ENCODE measurements at regions not wholly inside any gene's neighbourhood (a gene's known extent, or its start where the extent isn't known, plus 50 kb on each side); places are given as distances from the start of the nearest gene placed in this dataset.

DNA sequence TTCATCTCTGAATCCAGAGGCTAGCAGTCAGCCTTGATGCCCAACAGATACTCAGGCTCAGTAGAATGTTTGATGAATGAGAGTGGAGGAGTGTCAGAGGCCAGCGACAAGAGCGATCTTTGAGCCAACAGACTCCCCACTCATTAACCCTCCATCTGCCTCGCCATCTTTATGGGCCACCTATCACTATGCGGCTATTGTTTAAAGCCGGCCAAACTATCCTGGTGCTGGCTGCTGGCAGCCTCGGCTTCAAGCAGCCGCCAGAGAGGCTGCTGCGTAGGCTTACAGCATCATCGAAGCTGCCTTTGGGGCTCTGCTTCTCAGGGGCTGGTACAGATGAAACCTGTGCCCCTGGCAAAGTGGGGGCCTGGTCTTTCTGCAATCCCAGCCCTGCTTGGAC lies 525.6 kb downstream of the INSC start:
- DNase-seq (ENCODE audit: insufficient read length, low spot score) (no peak), FAIRE-seq (no peak)
- TF ChIP-seq, protein P1, sequence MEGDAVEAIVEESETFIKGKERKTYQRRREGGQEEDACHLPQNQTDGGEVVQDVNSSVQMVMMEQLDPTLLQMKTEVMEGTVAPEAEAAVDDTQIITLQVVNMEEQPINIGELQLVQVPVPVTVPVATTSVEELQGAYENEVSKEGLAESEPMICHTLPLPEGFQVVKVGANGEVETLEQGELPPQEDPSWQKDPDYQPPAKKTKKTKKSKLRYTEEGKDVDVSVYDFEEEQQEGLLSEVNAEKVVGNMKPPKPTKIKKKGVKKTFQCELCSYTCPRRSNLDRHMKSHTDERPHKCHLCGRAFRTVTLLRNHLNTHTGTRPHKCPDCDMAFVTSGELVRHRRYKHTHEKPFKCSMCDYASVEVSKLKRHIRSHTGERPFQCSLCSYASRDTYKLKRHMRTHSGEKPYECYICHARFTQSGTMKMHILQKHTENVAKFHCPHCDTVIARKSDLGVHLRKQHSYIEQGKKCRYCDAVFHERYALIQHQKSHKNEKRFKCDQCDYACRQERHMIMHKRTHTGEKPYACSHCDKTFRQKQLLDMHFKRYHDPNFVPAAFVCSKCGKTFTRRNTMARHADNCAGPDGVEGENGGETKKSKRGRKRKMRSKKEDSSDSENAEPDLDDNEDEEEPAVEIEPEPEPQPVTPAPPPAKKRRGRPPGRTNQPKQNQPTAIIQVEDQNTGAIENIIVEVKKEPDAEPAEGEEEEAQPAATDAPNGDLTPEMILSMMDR (IDR thresholded peaks at IDR 0.05; ENCODE audit: insufficient read depth, missing control alignments): no peak

DNA sequence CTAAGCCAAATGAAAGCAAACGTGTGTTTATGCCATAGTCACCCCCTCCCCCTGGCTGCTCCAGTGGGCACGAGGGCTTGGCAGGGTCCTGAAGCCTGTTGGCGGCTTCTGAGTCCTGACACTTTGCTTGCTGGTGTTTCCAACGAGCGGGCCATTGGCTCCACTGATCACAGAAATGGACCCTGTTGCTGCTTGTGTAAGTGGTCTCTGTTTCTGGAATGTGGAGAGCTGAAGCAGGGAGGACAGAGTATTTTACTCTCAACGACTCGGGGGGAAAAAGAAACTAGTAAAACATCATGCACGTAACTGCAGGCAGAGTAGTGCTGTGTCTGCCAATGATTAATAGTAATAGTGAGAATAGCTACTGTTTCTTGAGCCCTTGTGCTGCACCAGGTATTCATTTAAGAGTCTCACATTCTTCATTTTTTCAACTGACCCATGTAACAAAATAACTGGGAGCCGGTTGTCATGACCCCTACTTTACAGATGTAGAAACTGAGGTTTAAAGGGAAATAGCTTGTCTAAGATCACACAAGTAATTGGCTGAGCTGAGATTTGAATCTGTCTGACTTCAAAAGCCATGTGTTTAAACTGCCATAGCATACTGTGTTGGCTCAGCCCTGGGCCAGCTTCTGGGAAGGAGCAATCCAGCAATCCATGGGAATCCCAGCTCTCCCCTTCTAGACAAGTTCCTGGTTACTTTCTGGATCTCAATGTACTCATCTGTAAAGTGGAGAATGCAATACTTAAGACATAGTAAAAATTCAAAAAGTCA lies 526.7 kb downstream of the INSC start:
- DNase-seq (ENCODE audit: insufficient read length, low spot score) (no peak), FAIRE-seq (no peak)
- TF ChIP-seq, protein P1 (IDR thresholded peaks at IDR 0.05; ENCODE audit: insufficient read depth, missing control alignments): no peak

DNA sequence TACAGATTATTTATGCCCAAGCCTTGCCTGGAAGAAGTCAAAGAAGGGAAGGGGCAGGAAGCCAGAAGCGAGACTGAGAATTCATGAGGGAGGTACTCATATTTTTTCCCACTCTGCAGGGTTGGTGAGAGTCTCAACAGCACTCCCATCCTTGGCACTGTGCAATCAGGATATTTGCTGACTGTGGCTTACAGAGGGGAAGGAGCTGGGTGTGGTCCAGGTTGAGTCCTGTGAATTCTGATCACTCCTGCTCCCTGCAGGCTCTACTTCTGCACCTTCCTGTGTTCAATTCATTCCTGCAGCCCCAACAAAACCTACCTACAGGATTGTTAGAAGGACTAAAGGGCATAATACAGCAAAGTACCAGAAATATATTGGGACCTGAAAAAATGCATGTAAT lies 530.5 kb downstream of the INSC start:
- no peak for FAIRE-seq
- TF ChIP-seq, protein P1 (IDR thresholded peaks at IDR 0.05; ENCODE audit: insufficient read depth, missing control alignments): no peak
- DNase-seq (ENCODE audit: insufficient read length, low spot score): no peak

DNA sequence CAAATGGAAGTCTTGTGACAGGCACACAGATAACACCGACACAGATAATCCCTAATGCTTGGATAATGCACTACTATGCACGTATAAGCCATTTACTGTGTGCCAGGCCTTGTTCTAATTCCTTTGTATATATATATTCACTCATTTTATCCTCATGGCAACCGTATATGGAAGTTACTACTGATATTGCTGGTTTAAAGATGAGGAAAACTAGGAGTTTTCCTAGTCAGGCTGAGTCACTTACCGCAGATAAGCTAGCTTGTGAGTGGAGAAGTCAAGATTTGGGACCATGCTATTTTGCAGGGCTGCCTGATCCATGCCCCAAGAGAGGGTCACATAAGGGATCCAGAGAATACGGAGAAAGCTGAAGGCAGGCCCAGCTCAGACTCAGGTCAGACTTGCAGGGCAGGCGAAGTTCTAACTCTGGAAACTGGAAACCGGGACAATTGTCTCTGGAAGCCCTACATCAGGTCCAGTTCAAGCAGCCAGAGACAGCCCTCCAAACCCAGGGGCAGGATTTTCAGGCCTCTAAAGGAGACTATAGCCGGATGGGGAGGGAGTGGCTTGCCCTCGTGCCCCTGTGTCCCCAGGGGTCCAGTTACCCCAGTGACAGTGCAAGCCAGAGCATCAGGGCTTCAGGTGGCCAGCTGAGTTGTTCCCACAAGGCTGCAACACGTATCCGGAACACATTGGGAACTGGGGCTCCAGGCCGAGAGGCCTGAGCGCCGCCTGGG lies 534.8 kb downstream of the INSC start:
- DNase-seq (ENCODE audit: insufficient read length, low spot score): no peak
- no peak for FAIRE-seq
- TF ChIP-seq, protein P1 (IDR thresholded peaks at IDR 0.05; ENCODE audit: insufficient read depth, missing control alignments): no peak

DNA sequence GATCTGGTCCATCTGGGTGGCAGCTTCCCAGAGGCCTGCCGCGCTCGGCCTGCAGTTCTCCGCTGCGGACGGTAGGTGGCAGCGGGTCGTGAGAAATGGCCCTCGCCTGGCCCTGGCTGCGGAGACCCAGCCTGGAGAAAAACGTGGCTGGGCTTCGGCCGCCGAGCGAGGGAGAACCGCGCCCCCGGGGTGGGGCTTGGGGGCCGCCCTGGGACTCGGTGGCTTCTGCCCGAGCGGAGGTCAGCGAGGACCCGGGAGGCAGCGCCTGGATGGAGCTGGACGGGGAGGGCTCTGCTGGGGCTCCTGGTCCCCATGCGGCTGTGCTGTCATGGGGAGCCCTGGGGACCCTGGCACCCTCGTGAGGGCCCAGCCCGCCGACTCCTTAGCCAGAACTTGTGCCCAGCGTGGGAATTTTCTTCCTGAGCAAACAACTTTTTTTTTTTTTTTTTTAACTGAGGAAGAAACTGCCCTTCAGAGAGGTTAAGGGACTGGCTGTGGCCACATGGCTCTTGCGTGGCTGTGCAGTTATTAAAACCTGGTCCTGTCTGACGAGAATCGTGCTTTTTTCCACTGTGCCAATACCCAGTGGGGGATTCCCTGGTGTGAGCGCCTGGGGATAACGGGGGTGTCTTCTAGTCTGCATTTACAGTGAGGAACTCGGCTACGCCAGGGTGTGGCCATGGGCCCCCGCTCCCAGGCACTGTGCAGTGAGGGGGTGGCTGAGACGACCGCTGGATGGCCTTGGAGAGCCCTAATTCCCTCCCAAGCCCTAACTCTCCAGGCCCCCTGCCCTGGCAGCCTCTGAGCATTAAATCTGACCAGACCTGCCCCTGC lies 535.6 kb downstream of the INSC start:
- peak; percentile 44 for DNase-seq (ENCODE audit: insufficient read length, low spot score)
- no peak for FAIRE-seq
- TF ChIP-seq, protein P1 (IDR thresholded peaks at IDR 0.05; ENCODE audit: insufficient read depth, missing control alignments): peak; percentile 90

DNA sequence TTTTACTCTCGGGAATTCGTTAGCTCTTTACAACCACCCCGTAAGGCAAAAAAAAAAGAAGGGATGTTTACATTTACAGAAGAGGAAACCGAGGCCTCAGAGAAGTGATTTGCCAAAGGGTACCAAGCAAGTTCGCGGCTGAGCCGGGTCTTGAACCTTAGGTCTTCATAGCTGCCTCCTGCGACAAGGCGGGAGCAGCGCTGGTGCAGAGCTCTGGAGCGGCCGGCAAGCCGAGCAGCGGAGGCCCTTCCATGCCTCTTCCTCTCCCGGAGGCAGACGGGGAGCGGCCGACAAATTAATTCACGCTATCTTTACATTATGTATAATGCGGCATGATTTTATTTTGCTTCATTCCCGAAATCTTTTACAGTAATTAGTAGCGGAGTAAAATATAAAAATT lies 536.3 kb downstream of the INSC start:
- FAIRE-seq (no peak), DNase-seq (ENCODE audit: insufficient read length, low spot score) (no peak)
- TF ChIP-seq, protein P1 (IDR thresholded peaks at IDR 0.05; ENCODE audit: insufficient read depth, missing control alignments): no peak
